Astrocyte (in vitro differentiated cells and primary cell): ENCODE measurements at regions not wholly inside any gene's neighbourhood (a gene's known extent, or its start where the extent isn't known, plus 50 kb on each side); places are given as distances from the start of the nearest gene placed in this dataset.

ENCODE experiments used
- DNase-seq: peaks from one replicate; pipeline ENCODE4 v3.0.0-alpha.2; 2010; ENCODE audit warnings: low read depth
- FAIRE-seq: peaks from 2 replicates; lab custom pipeline; 2011; peaks lifted over from hg19 to GRCh38; lab: Jason Lieb, UNC
- H2AFZ ChIP-seq: 2 replicates; pipeline ENCODE4 v1.6.0; 2012; ENCODE audit warnings: low read depth, low read length, inconsistent platforms
- H3K27ac ChIP-seq: 2 replicates; pipeline ENCODE4 v1.5.1; 2011; ENCODE audit warnings: low read depth, low read length, inconsistent platforms
- H3K27me3 ChIP-seq: 2 replicates; pipeline ENCODE4 v1.6.0; 2011; ENCODE audit warnings: low read length, inconsistent platforms; ENCODE audit not compliant: insufficient read depth
- H3K36me3 ChIP-seq: 2 replicates; pipeline ENCODE4 v1.5.1; 2011; ENCODE audit warnings: low read length, inconsistent platforms; ENCODE audit not compliant: insufficient read depth
- H3K4me1 ChIP-seq: 2 replicates; pipeline ENCODE4 v1.5.1; 2011; ENCODE audit warnings: low read length, inconsistent platforms; ENCODE audit not compliant: insufficient read depth
- H3K4me2 ChIP-seq: 2 replicates; pipeline ENCODE4 v1.6.0; 2012; ENCODE audit warnings: low read length, inconsistent platforms
- H3K4me3 ChIP-seq: 2 replicates; pipeline ENCODE4 v1.5.1; 2011; ENCODE audit warnings: low read depth, mild to moderate bottlenecking, low read length, inconsistent platforms; ENCODE audit not compliant: insufficient read depth
- H3K79me2 ChIP-seq: 2 replicates; pipeline ENCODE4 v1.6.0; 2012; ENCODE audit warnings: mild to moderate bottlenecking, low read length, inconsistent platforms; ENCODE audit not compliant: insufficient read depth
- H3K9ac ChIP-seq: 2 replicates; pipeline ENCODE4 v1.6.0; 2012; ENCODE audit warnings: mild to moderate bottlenecking, low read length, inconsistent platforms
- H3K9me3 ChIP-seq: 2 replicates; pipeline ENCODE4 v1.5.1; 2012; ENCODE audit warnings: low read depth, mild to moderate bottlenecking, low read length, inconsistent platforms; ENCODE audit not compliant: insufficient read depth
- H4K20me1 ChIP-seq: 2 replicates; pipeline ENCODE4 v1.6.0; 2012; ENCODE audit warnings: low read length, inconsistent platforms; ENCODE audit not compliant: insufficient read depth
- H3K27ac Mint-ChIP-seq: one replicate; pipeline ENCODE4 v1.8.0; 2021; ENCODE audit warnings: mild to moderate bottlenecking, mixed read lengths; ENCODE audit not compliant: unreplicated experiment
- H3K27me3 Mint-ChIP-seq: one replicate; pipeline ENCODE4 v1.8.0; 2021; ENCODE audit warnings: low read depth, mixed read lengths; ENCODE audit not compliant: unreplicated experiment
- H3K36me3 Mint-ChIP-seq: one replicate; pipeline ENCODE4 v1.8.0; 2021; ENCODE audit warnings: low read depth, mixed read lengths; ENCODE audit not compliant: unreplicated experiment
- H3K4me1 Mint-ChIP-seq: one replicate; pipeline ENCODE4 v1.8.0; 2021; ENCODE audit warnings: low read depth, mixed read lengths; ENCODE audit not compliant: unreplicated experiment
- H3K4me3 Mint-ChIP-seq: one replicate; pipeline ENCODE4 v1.8.0; 2021; ENCODE audit warnings: mild to moderate bottlenecking, moderate library complexity, mixed read lengths; ENCODE audit not compliant: unreplicated experiment
- H3K9me3 Mint-ChIP-seq: one replicate; pipeline ENCODE4 v1.8.0; 2021; ENCODE audit warnings: mild to moderate bottlenecking, mixed read lengths; ENCODE audit not compliant: unreplicated experiment
- CTCF ChIP-seq: IDR thresholded peaks from 2 replicates; pipeline ENCODE4 v1.5.1; 2011; ENCODE audit warnings: low read depth, mild to moderate bottlenecking, inconsistent platforms, low read length, moderate library complexity; ENCODE audit not compliant: insufficient read depth
- EZH2 ChIP-seq: IDR thresholded peaks from 2 replicates; pipeline ENCODE4 v1.6.1; 2012; ENCODE audit warnings: mild to moderate bottlenecking, low read length, inconsistent platforms; ENCODE audit not compliant: insufficient read depth

- H3K9me3 Mint-ChIP-seq: peaks cover 15% of the 10 kb centered on the region
- H3K27ac ChIP-seq: no peak overlapping the region
- DNase-seq: no peak
These were observed 270.0 kb upstream of the PPP2R2D start for GRCh38 chr10:131630772-131631258.

GRCh38 chr10:131631619-131632018 lies 269.2 kb upstream of the PPP2R2D start:
- H2AFZ ChIP-seq: no peak overlapping the region
- no peak overlapping the region for H3K4me3 ChIP-seq
- peaks cover 9% of the 10 kb centered on the region for H3K36me3 Mint-ChIP-seq
- peaks cover 13% of the 10 kb centered on the region for H3K9me3 ChIP-seq
- TF ChIP-seq CTCF (no peak), EZH2 (no peak)
- H3K27me3 Mint-ChIP-seq: peaks cover 10% of the 10 kb centered on the region
- H3K36me3 ChIP-seq: no peaks in the 10 kb centered on the region
- no peaks in the 10 kb centered on the region for H3K79me2 ChIP-seq
- H3K9me3 Mint-ChIP-seq: peaks cover 18% of the 10 kb centered on the region
- no peak overlapping the region for H3K9ac ChIP-seq
- no peak overlapping the region for H3K4me2 ChIP-seq
- H3K27ac Mint-ChIP-seq: no peak overlapping the region
- H3K4me1 ChIP-seq: no peaks in the 10 kb centered on the region
- H3K4me1 Mint-ChIP-seq: peaks cover 2% of the 10 kb centered on the region
- FAIRE-seq (no peak), DNase-seq (no peak)
- no peak overlapping the region for H3K27ac ChIP-seq
- no peak overlapping the region for H3K4me3 Mint-ChIP-seq
- no peaks in the 10 kb centered on the region for H4K20me1 ChIP-seq
- no peaks in the 10 kb centered on the region for H3K27me3 ChIP-seq

More at GRCh38 chr10:131630772-131631258, 270.0 kb upstream of the PPP2R2D start:
- Histone ChIP-seq H3K4me3 (no peak overlapping the region), H3K9ac (no peak overlapping the region), H3K36me3 (no peaks in the 10 kb centered on the region), H3K4me1 (no peaks in the 10 kb centered on the region), H3K4me2 (no peak overlapping the region), H2AFZ (no peak overlapping the region), H3K9me3 (peaks cover 13% of the 10 kb centered on the region), H4K20me1 (no peaks in the 10 kb centered on the region), H3K27me3 (no peaks in the 10 kb centered on the region), H3K79me2 (no peaks in the 10 kb centered on the region)
- Mint-ChIP-seq H3K27me3 (peaks cover 10% of the 10 kb centered on the region), H3K4me1 (peaks cover 2% of the 10 kb centered on the region), H3K36me3 (peaks cover 5% of the 10 kb centered on the region), H3K27ac (no peak overlapping the region), H3K4me3 (no peak overlapping the region)
- FAIRE-seq: no peak
- TF ChIP-seq EZH2 (no peak), CTCF (no peak)

GRCh38 chr10:131635564-131636015 lies 265.2 kb upstream of the PPP2R2D start:
- no peak for DNase-seq
- no peaks in the 10 kb centered on the region for H4K20me1 ChIP-seq
- Mint-ChIP-seq H3K27ac (peak overlapping the region; percentile 64), H3K9me3 (peaks cover 24% of the 10 kb centered on the region), H3K27me3 (no peaks in the 10 kb centered on the region), H3K4me3 (no peak overlapping the region), H3K4me1 (peaks cover 3% of the 10 kb centered on the region), H3K36me3 (peaks cover 9% of the 10 kb centered on the region)
- H3K4me2 ChIP-seq: no peak overlapping the region
- FAIRE-seq: no peak
- H3K4me1 ChIP-seq: no peaks in the 10 kb centered on the region
- TF ChIP-seq EZH2 (no peak), CTCF (no peak)
- H3K4me3 ChIP-seq: no peak overlapping the region
- H3K79me2 ChIP-seq: no peaks in the 10 kb centered on the region
- H3K36me3 ChIP-seq: no peaks in the 10 kb centered on the region
- H3K9me3 ChIP-seq: peaks cover 7% of the 10 kb centered on the region
- no peak overlapping the region for H3K27ac ChIP-seq
- no peaks in the 10 kb centered on the region for H3K27me3 ChIP-seq
- no peak overlapping the region for H2AFZ ChIP-seq
- no peak overlapping the region for H3K9ac ChIP-seq
